HTR-8/SVneo (cell line): ENCODE measurements at regions not wholly inside any gene's neighbourhood (a gene's known extent, or its start where the extent isn't known, plus 50 kb on each side); places are given as distances from the start of the nearest gene placed in this dataset.

ENCODE experiments used
- DNase-seq: peaks from one replicate; pipeline ENCODE4 v3.0.0; 2011; ENCODE audit warnings: low spot score, mixed read lengths; ENCODE audit not compliant: insufficient read length
- FAIRE-seq: peaks from 2 replicates; lab custom pipeline; 2011; peaks lifted over from hg19 to GRCh38; lab: Jason Lieb, UNC

GRCh38 chr7:109256762-109257560, 687.3 kb downstream of the DNAJB9 start:
- DNase-seq (no peak), FAIRE-seq (no peak)

- DNase-seq (no peak), FAIRE-seq (no peak)
Measured at GRCh38 chr7:109259151-109259550, 689.5 kb downstream of the DNAJB9 start.

GRCh38 chr7:109261781-109262180, 692.1 kb downstream of the DNAJB9 start:
- no peak for DNase-seq
- no peak for FAIRE-seq

DNA sequence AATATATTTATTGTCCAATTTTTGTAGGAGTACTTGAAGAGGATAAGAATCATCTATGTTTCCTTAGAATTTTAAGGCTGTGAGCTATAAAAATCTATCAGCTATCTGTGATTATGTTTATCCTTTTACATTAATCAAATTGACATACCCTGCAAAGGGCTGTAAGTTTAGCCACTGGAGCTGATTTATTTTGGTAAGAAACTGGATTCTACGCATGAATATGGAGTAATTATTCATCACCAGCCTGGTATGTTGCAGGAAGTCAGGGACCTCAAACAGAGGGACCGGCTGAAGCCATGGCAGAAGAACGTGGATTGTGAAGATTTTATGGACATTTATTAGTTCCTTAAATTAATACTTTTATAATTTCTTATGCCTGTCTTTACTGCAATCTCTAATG, 696.9 kb downstream of the DNAJB9 start:
- DNase-seq, result no peak
- no peak for FAIRE-seq

- DNase-seq, result no peak
Measured at GRCh38 chr7:109276348-109276747, 706.7 kb downstream of the DNAJB9 start.

GRCh38 chr7:109282726-109283125, 713.1 kb downstream of the DNAJB9 start:
- no peak for DNase-seq
- no peak for FAIRE-seq

More at GRCh38 chr7:109276348-109276747, 706.7 kb downstream of the DNAJB9 start:
- no peak for FAIRE-seq

GRCh38 chr7:109284943-109285342, 715.3 kb downstream of the DNAJB9 start:
- DNase-seq (no peak), FAIRE-seq (no peak)

- DNase-seq (no peak), FAIRE-seq (no peak)
Measured at GRCh38 chr7:109295158-109295557, 725.5 kb downstream of the DNAJB9 start.

GRCh38 chr7:109308816-109309215, 739.1 kb downstream of the DNAJB9 start:
- FAIRE-seq (no peak), DNase-seq (no peak)

GRCh38 chr7:109309790-109310189, 740.1 kb downstream of the DNAJB9 start:
- FAIRE-seq, result no peak
- no peak for DNase-seq

DNA sequence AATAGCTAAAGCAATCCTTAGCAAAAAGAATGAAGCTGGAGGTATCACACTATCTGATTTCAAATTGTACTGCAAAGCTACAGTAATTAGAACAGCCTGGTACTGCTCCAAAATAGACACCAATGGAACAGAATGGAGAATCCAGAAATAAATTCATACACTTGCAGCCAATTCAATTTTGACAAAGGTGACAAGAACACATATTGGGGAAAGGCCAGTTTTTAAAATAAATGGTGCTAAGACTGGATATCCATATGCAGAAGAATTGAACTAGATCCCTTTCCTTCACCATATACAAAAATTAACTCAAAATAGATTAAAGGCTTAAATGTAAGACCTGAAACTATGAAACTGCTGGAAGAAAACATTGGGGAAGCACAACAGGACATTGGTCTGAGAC, 748.5 kb downstream of the DNAJB9 start:
- FAIRE-seq (no peak), DNase-seq (no peak)

- DNase-seq (no peak), FAIRE-seq (no peak)
Measured at GRCh38 chr7:109322833-109323232, 753.2 kb downstream of the DNAJB9 start.

GRCh38 chr7:109331423-109331822, 761.7 kb downstream of the DNAJB9 start:
- FAIRE-seq, result no peak
- no peak for DNase-seq

DNA sequence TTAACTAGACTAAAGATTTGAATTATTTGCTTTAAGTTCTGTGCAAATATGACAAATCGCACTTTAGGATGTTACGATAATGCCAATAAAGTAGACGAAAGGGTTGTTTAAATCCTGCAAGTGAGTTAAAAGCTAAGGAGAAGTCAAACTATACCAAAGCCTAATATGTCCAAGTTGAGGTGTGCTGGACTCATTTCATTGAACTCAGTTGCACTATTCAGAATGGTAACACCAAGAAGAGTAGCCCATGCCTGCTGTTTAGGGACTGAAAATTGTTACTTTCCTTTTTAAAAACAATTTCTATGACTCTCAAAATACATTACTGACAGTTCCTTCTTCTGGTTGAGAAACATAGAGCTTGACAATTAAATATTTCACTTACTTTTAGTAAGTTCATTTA, 766.3 kb downstream of the DNAJB9 start:
- FAIRE-seq (no peak), DNase-seq (no peak)

DNA sequence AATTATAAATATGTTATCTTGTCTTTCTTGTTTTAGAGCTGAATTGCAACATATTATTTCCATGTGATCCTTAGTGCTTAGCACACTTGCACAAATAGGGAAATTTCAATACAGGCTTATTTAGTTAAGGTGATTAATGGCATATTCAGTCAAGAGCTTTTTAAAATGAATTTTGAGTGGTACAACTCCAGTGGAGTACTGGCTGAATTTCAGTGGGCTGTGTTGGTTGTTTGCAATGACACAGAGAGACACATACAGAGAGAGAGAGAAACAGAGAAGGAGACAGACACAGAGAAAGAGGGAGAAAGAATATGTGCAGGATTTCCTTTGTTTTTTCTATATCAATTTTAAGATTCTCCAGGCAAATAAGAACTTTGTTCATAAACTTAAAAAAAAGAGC, 766.9 kb downstream of the DNAJB9 start:
- FAIRE-seq (no peak), DNase-seq (no peak)

- no peak for FAIRE-seq
- no peak for DNase-seq
Measured at GRCh38 chr7:109343678-109344077, 774.0 kb downstream of the DNAJB9 start.

GRCh38 chr7:109351493-109351892, 781.8 kb downstream of the DNAJB9 start:
- no peak for FAIRE-seq
- no peak for DNase-seq

DNA sequence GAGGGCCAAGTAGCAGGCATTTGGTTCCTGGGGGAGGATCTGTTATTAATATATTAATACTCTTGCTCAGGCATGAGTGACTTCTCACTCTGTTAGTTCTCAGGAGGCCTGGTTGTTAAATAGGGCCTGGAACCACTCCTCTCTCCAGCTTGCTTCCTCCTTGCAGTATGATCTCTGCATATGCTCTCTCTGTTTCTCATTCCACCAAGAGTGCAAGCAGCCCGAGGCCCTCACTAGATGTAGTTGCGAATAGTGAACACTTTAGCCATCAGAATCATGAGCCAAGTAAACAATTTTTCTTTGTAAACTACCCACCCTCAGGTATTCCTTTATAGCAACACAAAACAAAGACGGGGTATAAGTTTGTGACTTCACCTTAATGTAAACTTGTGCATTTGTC, 784.3 kb downstream of the DNAJB9 start:
- DNase-seq, result no peak
- FAIRE-seq, result no peak

- FAIRE-seq (no peak), DNase-seq (no peak)
Measured at GRCh38 chr7:109354552-109354951, 784.9 kb downstream of the DNAJB9 start.

DNA sequence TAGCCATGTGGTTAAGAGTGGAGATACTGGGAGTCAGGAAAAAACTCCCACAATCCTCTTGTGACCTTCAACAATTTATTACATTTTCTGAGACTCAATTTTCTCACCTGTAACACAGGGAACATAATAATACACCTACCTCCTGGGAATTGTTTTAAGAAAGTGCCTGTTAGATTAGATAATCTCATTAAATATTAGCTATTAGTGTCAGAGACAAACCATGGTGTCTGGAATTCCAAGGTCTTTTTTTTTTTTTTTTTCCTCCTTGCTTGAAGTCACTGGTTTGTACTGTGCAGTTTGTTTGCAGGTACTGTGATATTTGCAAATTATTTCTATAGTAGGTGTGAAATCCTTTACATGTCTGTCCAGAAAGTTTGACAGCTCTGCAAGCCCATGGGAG, 806.1 kb downstream of the DNAJB9 start:
- no peak for DNase-seq
- no peak for FAIRE-seq

GRCh38 chr7:109376576-109376975, 806.9 kb downstream of the DNAJB9 start:
- DNase-seq, result no peak
- FAIRE-seq, result no peak
